ENCODE measurements at regions not wholly inside any gene's neighbourhood (a gene's known extent, or its start where the extent isn't known, plus 50 kb on each side); places are given as distances from the start of the nearest gene placed in this dataset.

- H3K4me1 Mint-ChIP-seq (ENCODE audit: low read depth) = no peaks in the 10 kb centered on the region
- H3K4me3 Mint-ChIP-seq = no peak overlapping the region
- H3K27me3 Mint-ChIP-seq (ENCODE audit: low read depth) = no peaks in the 10 kb centered on the region
- CTCF ChIA-PET = no interaction called here
- no peak overlapping the region for H3K27ac Mint-ChIP-seq
- H3K9me3 Mint-ChIP-seq = peaks cover 8% of the 10 kb centered on the region
- H3K36me3 Mint-ChIP-seq (ENCODE audit: low read depth) = no peaks in the 10 kb centered on the region
- no peak for DNase-seq
- intact Hi-C loops (cut with micrococcal nuclease) = no loop called here
These were observed 547.5 kb downstream of the VRK1 start for GRCh38 chr14:97344666-97345065.

- Mint-ChIP-seq H3K4me3 (no peak overlapping the region), H3K27ac (no peak overlapping the region), H3K36me3 (ENCODE audit: low read depth) (no peaks in the 10 kb centered on the region), H3K9me3 (no peaks in the 10 kb centered on the region), H3K4me1 (ENCODE audit: low read depth) (peaks cover 5% of the 10 kb centered on the region), H3K27me3 (ENCODE audit: low read depth) (no peaks in the 10 kb centered on the region)
- intact Hi-C loops (cut with micrococcal nuclease) = no loop called here
- CTCF ChIA-PET = no interaction called here
- DNase-seq = no peak
These were observed 549.5 kb downstream of the VRK1 start for GRCh38 chr14:97346675-97347074.

DNA sequence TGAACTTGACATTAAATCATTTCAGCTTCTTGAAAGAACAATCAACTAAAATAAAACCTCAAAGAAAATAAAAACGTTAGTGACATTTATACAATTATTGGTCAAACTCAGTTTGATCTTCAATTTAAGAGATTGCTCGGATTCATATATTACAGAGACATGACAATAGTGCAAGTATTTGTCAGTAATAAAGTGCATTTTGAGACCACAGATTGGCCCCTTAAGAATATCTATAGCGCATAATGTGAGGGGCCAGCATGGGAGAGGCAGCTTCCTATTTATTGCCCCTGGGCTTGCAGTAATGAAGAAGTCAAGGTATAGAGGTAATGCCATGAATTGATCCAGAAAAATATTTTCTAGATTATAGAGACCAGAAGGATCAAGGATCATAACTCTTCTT lies 552.3 kb downstream of the VRK1 start:
- H3K4me3 Mint-ChIP-seq = no peak overlapping the region
- no peaks in the 10 kb centered on the region for H3K27me3 Mint-ChIP-seq (ENCODE audit: low read depth)
- H3K27ac Mint-ChIP-seq = no peak overlapping the region
- no peaks in the 10 kb centered on the region for H3K9me3 Mint-ChIP-seq
- H3K36me3 Mint-ChIP-seq (ENCODE audit: low read depth) = no peaks in the 10 kb centered on the region
- intact Hi-C loops (cut with micrococcal nuclease) = no loop called here
- H3K4me1 Mint-ChIP-seq (ENCODE audit: low read depth) = peaks cover 5% of the 10 kb centered on the region
- CTCF ChIA-PET = no interaction called here
- no peak for DNase-seq

DNA sequence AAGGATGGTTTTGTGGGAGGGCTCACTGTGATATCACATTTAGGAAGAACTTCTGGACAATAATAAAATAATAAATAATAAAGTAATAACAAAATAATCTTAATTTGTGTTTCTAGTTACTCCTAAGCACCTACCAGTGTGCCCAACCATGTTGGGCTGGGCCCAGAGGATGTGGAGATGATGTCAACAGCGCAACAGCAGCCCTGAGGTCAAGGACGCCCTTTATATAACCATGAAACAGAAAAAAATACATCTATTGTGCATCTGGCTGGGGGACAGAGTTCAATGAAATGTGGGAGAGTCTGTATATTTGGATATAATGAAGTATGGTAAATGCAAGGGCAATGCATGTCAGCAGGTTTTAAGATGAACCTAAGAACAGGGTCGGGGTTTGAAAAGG lies 552.8 kb downstream of the VRK1 start:
- CTCF ChIA-PET = no interaction called here
- no peak for DNase-seq
- H3K36me3 Mint-ChIP-seq (ENCODE audit: low read depth) = no peaks in the 10 kb centered on the region
- H3K9me3 Mint-ChIP-seq = no peaks in the 10 kb centered on the region
- no peaks in the 10 kb centered on the region for H3K27me3 Mint-ChIP-seq (ENCODE audit: low read depth)
- peaks cover 5% of the 10 kb centered on the region for H3K4me1 Mint-ChIP-seq (ENCODE audit: low read depth)
- H3K27ac Mint-ChIP-seq = no peak overlapping the region
- intact Hi-C loops (cut with micrococcal nuclease) = no loop called here
- H3K4me3 Mint-ChIP-seq = no peak overlapping the region

GRCh38 chr14:97350415-97350814 lies 553.2 kb downstream of the VRK1 start:
- Mint-ChIP-seq H3K27me3 (ENCODE audit: low read depth) (no peaks in the 10 kb centered on the region), H3K4me3 (no peak overlapping the region), H3K36me3 (ENCODE audit: low read depth) (no peaks in the 10 kb centered on the region), H3K9me3 (peaks cover under 1% of the 10 kb centered on the region), H3K27ac (no peak overlapping the region), H3K4me1 (ENCODE audit: low read depth) (peaks cover 5% of the 10 kb centered on the region)
- CTCF ChIA-PET = no interaction called here
- intact Hi-C loops (cut with micrococcal nuclease) = no loop called here
- no peak for DNase-seq

DNA sequence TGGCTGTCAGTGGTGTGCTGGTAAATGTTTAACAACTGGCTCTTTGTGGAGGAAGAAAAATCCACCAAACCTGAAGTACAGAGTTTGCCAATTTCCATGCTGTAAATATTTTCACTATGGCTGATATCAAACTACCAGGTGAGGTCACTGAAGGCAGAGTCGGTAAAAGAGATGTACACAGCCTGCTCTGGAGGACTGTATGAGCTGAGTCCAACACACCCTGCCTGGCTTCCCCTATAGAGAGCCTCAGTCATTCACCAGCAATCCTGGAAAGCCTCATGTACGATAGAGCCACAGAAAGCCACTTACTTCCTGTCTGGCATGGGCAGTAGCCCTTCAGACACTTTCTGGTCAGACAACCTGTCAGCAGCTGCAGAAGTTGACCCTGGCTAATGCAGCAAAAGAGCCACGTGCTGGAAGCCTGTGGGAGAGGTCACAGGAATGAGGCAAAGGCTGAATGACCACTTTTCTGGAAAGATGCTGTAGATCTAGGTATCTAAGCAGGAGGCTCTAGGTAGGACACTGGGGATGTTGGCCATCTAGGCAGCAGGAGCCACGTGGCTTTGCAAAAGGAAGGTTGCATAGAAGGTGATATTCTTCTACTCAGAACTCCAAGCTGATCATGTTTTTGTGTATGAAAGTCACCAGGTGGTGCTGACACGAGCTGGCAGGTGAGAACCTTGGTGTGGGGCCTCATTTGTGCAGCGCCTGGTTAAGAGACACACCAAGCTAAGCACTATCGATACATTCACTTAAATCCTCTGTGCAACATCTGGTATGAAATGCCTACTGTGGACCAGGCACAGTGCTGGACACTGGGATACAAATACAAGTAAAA lies 553.9 kb downstream of the VRK1 start:
- CTCF ChIA-PET = no interaction called here
- no peak overlapping the region for H3K27ac Mint-ChIP-seq
- no peak for DNase-seq
- H3K27me3 Mint-ChIP-seq (ENCODE audit: low read depth) = no peaks in the 10 kb centered on the region
- no peaks in the 10 kb centered on the region for H3K36me3 Mint-ChIP-seq (ENCODE audit: low read depth)
- peaks cover 1% of the 10 kb centered on the region for H3K9me3 Mint-ChIP-seq
- intact Hi-C loops (cut with micrococcal nuclease) = no loop called here
- no peak overlapping the region for H3K4me3 Mint-ChIP-seq
- peaks cover 5% of the 10 kb centered on the region for H3K4me1 Mint-ChIP-seq (ENCODE audit: low read depth)

DNA sequence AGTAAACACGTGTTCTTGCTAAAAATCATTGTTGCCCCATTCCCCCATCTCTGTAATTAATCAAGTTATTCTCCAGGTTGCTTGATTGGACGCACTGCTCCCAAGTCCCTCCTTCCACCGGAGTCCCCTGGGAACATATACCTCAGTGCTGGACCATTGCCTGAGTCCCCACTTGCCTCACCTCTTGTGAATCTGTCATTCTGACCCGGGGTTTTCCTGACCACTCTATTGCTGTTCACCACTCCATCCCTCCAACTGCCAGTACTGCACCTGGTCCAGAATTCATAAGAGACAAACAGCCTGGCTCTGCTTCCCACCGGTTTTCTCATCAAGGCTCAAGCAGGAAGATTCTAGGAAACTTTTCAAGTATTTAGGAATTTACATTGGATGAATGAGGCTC lies 555.9 kb downstream of the VRK1 start:
- peaks cover 1% of the 10 kb centered on the region for H3K9me3 Mint-ChIP-seq
- H3K27me3 Mint-ChIP-seq (ENCODE audit: low read depth) = no peaks in the 10 kb centered on the region
- CTCF ChIA-PET = no interaction called here
- peaks cover 5% of the 10 kb centered on the region for H3K4me1 Mint-ChIP-seq (ENCODE audit: low read depth)
- intact Hi-C loops (cut with micrococcal nuclease) = no loop called here
- no peak for DNase-seq
- H3K36me3 Mint-ChIP-seq (ENCODE audit: low read depth) = no peaks in the 10 kb centered on the region
- H3K27ac Mint-ChIP-seq = no peak overlapping the region
- no peak overlapping the region for H3K4me3 Mint-ChIP-seq

- no peaks in the 10 kb centered on the region for H3K27me3 Mint-ChIP-seq (ENCODE audit: low read depth)
- no peak overlapping the region for H3K4me3 Mint-ChIP-seq
- H3K27ac Mint-ChIP-seq = no peak overlapping the region
- no peaks in the 10 kb centered on the region for H3K36me3 Mint-ChIP-seq (ENCODE audit: low read depth)
- H3K4me1 Mint-ChIP-seq (ENCODE audit: low read depth) = peaks cover 5% of the 10 kb centered on the region
- no peak for DNase-seq
- peaks cover 1% of the 10 kb centered on the region for H3K9me3 Mint-ChIP-seq
- intact Hi-C loops (cut with micrococcal nuclease) = no loop called here
- CTCF ChIA-PET = no interaction called here
These were observed 557.0 kb downstream of the VRK1 start for GRCh38 chr14:97354119-97354722.

DNA sequence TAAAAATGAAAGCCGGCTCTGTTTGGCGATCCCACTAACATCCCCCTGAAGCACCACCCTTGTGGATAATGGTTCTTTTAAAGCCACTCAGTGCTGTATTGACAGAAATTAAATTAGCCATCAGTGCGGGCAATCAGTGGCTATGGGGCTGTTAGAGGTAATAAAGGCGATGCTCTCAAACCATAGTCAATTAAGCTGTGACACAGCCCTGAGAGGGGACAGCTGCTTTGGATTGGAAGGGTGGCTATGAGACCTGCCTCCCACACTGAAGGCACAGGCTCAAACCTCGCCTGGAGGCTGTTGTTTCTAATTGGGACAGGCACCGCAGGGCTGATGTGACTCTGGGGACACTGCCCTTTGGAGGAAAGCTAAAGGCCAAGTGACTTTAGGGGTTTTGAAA lies 562.2 kb downstream of the VRK1 start:
- Mint-ChIP-seq H3K9me3 (peaks cover 1% of the 10 kb centered on the region), H3K27ac (no peak overlapping the region), H3K4me3 (no peak overlapping the region), H3K36me3 (ENCODE audit: low read depth) (no peaks in the 10 kb centered on the region), H3K27me3 (ENCODE audit: low read depth) (no peaks in the 10 kb centered on the region), H3K4me1 (ENCODE audit: low read depth) (no peaks in the 10 kb centered on the region)
- DNase-seq = no peak
- CTCF ChIA-PET = no interaction called here
- intact Hi-C loops (cut with micrococcal nuclease) = no loop called here

- no peaks in the 10 kb centered on the region for H3K9me3 Mint-ChIP-seq
- no peaks in the 10 kb centered on the region for H3K36me3 Mint-ChIP-seq (ENCODE audit: low read depth)
- H3K27ac Mint-ChIP-seq = no peak overlapping the region
- no peak for DNase-seq
- intact Hi-C loops (cut with micrococcal nuclease) = no loop called here
- H3K4me1 Mint-ChIP-seq (ENCODE audit: low read depth) = no peaks in the 10 kb centered on the region
- CTCF ChIA-PET = no interaction called here
- no peak overlapping the region for H3K4me3 Mint-ChIP-seq
- H3K27me3 Mint-ChIP-seq (ENCODE audit: low read depth) = no peaks in the 10 kb centered on the region
These were observed 564.0 kb downstream of the VRK1 start for GRCh38 chr14:97361181-97361580.

DNA sequence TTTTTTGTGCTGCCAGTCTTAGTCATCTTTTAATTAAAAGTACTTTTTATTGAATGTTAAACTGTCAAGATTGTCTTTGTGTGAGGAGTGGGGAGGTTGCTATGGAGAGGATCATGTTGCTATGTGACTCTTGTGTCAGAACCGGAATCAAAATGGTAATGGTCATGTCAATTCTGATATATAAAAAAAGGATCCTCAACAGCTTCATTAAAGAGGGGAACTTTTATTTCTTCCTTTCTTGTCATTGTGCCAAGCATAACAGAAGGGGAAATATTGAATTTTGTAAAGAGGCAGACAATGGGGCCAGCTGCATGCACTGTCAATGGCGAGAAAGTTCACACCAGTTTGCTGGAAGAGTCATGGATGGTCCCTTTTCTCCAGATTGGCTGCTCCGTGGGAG lies 564.8 kb downstream of the VRK1 start:
- intact Hi-C loops (cut with micrococcal nuclease) = no loop called here
- Mint-ChIP-seq H3K4me1 (ENCODE audit: low read depth) (no peaks in the 10 kb centered on the region), H3K9me3 (no peaks in the 10 kb centered on the region), H3K4me3 (no peak overlapping the region), H3K36me3 (ENCODE audit: low read depth) (no peaks in the 10 kb centered on the region), H3K27me3 (ENCODE audit: low read depth) (no peaks in the 10 kb centered on the region), H3K27ac (no peak overlapping the region)
- DNase-seq = no peak
- CTCF ChIA-PET = interaction anchor here (0.7 kb wide), 1 partner anchor 17 kb away, joined by 3 read pairs; no protein-coding TSS in a partner anchor

DNA sequence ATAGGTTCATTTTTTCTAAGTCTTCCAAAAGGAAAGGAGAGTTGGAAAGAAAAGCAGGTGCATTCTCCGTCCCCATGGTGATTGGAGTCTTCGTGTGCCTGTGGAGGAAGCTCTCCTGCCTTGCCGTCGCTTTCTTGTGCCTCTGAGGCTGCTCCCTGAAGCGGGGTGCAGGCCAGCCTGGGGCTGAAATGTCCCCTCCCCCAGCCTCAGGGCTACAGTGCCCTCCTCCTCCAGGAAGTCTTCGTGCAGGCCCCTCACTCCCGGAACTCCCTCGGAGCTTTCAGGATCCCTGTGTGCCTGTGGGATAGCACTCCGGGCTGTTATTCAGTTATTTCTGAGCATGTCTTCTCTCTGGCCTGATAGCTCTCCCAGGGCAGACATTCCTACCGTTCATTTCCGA lies 569.2 kb downstream of the VRK1 start:
- H3K27ac Mint-ChIP-seq = no peak overlapping the region
- no peaks in the 10 kb centered on the region for H3K9me3 Mint-ChIP-seq
- CTCF ChIA-PET = interaction anchor here (0.6 kb wide), 1 partner anchor 98 kb away, joined by 3 read pairs; no protein-coding TSS in a partner anchor
- DNase-seq = no peak
- H3K36me3 Mint-ChIP-seq (ENCODE audit: low read depth) = no peaks in the 10 kb centered on the region
- H3K4me1 Mint-ChIP-seq (ENCODE audit: low read depth) = no peaks in the 10 kb centered on the region
- H3K4me3 Mint-ChIP-seq = no peak overlapping the region
- no peaks in the 10 kb centered on the region for H3K27me3 Mint-ChIP-seq (ENCODE audit: low read depth)
- intact Hi-C loops (cut with micrococcal nuclease) = no loop called here

- intact Hi-C loops (cut with micrococcal nuclease) = no loop called here
- Mint-ChIP-seq H3K27ac (no peak overlapping the region), H3K9me3 (no peaks in the 10 kb centered on the region), H3K4me3 (no peak overlapping the region), H3K36me3 (ENCODE audit: low read depth) (no peaks in the 10 kb centered on the region), H3K4me1 (ENCODE audit: low read depth) (no peaks in the 10 kb centered on the region), H3K27me3 (ENCODE audit: low read depth) (no peaks in the 10 kb centered on the region)
- DNase-seq = no peak
- CTCF ChIA-PET = no interaction called here
These were observed 570.1 kb downstream of the VRK1 start for GRCh38 chr14:97367278-97367677.

All from activated naive CD4-positive, alpha-beta T cell treated with anti-CD3 and anti-CD28 coated beads for 36 hours (primary cell).